Activated T-cell treated with anti-CD3 and anti-CD28 coated beads for 48 hours (primary cell): ENCODE measurements at regions not wholly inside any gene's neighbourhood (a gene's known extent, or its start where the extent isn't known, plus 50 kb on each side); places are given as distances from the start of the nearest gene placed in this dataset.
"Not testable (repeated sequence)": the region's sequence is repeated elsewhere in the genome, so short reads cannot be mapped to it uniquely, and the experiment has no call there.

Experiments
- DNase-seq: peaks from one replicate; pipeline ENCODE4 v3.0.0-alpha.2; 2020; ENCODE audit warnings: low read depth

DNA sequence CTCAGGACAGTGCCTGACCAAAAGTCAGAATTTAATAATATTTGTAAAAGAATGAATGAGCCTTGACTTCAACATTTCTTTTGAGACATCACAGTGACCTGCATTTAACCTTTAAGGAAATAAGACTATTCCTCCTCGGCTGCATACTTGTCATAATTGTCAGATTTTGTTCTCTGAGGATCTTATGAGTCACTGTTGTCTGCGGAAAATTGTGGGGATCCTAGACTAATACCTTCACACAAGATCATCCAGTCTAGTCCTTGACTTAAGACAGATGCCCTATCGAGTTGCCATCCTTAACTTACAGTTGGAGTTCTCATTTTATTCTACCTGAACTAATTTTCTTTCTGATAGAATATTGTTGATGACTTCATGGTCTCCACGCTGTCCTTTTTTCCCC, 198.4 kb downstream of the DLEU7 start:
- no peak for DNase-seq

GRCh38 chr13:50646070-50646469, 197.4 kb downstream of the DLEU7 start:
- DNase-seq, result no peak

DNA sequence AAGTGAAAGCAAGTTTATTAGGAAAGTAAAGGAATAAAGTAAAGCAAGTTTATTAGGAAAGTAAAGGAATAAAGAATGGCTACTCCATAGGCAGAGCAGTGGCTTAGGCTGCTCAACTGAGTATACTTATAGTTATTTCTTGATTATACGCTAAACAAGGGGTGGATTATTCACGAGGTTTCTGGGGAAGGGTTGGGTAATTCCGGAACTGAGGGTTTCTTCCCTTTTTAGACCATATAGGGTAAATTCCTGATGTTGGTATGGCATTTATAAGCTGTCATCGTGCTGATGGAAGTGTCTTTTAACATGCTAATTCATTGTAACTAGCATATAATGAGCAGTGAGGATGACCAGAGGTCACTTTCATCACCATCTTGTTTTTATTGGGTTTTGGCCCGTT, 194.3 kb downstream of the DLEU7 start:
- DNase-seq, result no peak

DNA sequence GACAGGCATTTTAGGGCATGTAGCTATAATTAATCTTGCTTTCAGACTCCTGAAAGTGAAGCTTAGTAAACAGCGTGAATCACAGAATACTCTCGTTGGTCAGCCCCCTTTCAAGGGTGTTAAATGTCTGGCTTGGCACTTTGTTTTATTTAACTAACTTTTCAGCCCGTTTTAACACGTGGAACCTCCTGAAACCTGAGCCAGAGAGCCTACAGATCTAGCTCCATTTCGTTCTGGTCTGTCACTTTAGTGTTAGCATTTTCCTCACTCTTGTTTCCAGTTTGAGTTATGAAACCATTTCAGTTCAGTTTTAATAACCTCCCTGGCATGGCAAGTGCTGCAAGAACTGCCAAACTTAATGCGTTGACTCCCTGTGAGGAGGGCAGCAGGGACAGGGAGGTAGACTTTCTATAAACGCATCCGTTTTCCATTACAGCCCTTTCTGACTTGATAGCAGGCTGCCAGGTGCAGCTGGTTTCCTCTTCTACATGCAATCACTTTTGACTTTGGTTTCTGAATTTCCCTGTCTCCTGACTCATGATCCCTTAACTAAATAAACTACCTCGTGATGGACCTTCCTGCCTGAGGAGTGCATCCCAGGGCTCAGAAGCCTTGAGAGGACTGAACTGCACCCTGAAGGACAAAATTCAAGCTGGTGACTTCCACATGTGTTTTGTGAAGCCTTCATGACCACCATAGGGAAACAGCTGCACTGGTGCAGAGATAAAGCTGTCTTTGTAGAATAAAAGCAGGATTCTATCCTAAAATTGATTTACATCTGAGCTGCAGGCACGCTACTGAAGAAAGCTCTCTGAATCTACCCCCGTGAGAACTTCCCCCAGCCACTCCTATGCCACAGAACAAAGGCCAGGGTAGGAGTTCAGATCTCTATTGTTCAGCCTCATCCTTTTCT, 192.6 kb downstream of the DLEU7 start:
- no peak for DNase-seq

DNA sequence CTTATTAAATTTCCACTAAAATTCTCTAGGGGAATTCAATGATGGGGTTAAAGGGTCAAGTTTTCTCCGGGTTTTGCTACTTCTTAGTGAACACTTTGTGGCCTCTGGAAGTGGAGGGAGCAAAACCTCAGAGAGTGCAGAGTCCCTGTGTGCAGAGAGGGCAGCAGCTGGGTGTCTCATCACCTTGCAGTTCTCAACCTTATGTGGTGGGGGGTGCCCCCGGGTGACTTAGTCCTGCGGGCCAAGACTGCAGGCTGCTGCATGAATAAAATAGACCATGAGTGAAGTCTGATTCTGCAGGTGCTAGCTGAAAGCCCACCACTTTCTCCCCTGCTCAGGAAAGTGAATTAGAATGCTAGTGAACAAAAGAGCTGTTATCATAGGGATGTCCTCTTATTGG, 191.6 kb downstream of the DLEU7 start:
- DNase-seq, result no peak

DNA sequence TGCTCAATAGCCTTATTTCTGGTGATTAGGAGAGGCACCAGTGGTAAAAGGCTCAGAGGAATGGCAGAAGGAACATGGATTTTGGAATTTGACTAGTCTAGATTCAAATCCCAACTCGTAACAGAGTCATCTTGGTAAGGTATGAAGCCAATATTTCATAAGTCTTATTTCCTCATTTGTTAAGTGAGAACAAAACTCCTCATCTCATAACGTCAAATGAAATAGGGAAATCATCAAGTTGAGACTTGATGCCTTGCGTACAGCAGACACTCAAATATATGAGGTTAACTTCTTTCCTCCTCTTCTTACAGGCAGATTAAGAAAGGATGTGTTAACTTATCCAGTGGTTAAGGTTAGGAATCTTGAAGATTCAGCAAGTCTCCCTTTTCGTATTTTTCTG, 189.2 kb downstream of the DLEU7 start:
- DNase-seq, result no peak

DNA sequence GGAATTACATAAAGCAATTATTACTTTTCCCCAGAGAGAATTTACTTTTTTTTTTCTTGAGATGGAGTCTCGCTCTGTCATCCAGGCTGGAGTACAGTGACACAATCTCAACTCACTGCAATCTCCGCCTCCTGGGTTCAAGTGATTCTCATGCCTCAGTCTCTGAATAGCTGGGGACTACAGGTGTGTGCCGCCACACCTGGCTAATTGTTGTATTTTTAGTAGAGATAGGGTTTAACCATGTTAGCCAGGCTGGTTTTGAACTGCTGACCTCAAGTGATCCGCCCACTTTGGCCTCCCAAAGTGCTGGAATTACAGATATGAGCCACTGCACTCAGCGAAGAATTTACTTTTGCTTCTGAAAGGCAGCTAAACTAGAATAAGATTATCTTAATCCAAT, 181.6 kb downstream of the DLEU7 start:
- not testable (repeated sequence) for DNase-seq

DNA sequence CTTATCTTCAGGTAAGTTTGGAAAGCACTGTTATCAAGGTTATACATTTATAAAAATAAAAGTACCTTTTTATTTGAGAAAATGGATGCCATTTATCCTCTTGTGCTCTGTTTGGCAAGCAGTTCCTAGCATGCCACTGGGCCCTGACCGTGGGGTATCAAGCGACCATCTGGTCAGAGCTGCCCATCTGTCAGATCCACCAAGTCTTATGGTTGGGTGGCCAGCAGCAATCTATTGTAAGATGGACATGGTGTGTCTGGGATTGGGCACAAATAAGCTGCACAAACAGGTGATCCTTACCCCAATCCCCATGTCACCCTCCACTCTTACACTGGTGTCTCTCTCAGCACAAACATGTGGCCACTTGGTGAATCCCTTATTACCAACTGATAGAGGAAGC, 178.5 kb downstream of the DLEU7 start:
- no peak for DNase-seq

GRCh38 chr13:50668049-50668448, 175.4 kb downstream of the DLEU7 start:
- no peak for DNase-seq

- no peak for DNase-seq
These were observed 174.7 kb downstream of the DLEU7 start for GRCh38 chr13:50668691-50669271.

- DNase-seq, result no peak
These were observed 173.2 kb downstream of the DLEU7 start for GRCh38 chr13:50670272-50670671.

GRCh38 chr13:50670847-50671496, 172.5 kb downstream of the DLEU7 start:
- no peak for DNase-seq

DNA sequence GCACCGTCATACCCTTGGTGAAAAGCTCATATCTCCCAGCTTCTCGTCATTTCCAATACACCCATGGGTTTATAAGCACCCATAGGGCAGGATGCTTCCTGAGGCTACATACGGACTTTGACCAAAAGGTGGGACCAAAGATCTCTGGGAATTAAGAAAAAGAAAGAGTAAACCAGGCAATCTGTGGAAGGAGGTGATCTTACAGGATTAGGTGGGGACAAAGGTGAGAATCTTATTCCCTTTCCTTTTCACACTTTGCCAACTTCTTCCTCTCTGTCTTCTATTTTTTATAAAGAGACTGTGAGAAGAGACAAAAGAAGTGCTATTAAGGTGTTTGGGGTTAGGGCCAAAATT, 172.0 kb downstream of the DLEU7 start:
- no peak for DNase-seq

GRCh38 chr13:50672025-50672424, 171.5 kb downstream of the DLEU7 start:
- DNase-seq, result no peak

DNA sequence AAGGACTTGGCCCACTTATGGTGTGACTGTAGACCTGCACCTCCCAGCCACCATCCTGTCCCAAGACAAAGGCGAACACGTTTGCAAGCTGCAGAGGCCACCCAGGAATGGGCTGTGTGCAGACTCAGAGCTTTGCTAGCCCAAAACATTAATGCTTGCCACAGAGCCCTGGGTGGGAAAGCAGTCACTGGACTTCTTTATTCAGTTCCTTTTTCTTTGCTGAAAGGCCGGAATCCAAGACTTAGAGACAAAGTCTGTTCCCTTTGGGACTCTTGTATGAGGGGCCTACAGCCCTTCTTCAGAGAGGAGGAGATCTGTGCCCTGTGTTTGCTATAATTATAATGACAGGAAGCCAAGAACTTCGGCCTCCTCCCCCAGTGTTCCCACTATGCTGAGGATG, 167.8 kb downstream of the DLEU7 start:
- DNase-seq, result no peak

DNA sequence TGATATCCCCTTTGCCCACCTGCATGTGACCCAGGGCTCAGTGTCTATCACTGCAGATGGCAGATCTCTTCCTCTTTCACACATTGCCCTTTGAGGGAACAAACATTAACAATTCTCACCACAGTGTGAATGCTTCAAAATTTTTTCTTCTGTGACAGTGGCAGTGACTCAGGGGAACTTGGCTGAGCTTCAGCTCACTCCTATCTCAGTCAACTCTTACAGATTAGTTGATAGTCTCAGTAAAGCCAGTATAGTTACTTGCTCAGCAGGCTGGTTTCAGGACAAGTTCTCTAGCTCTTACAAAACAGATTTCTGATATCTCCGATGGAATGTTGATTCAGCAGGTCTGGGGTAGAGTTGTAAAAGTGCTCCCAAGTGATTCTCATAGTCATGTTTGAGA, 166.9 kb downstream of the DLEU7 start:
- no peak for DNase-seq

- no peak for DNase-seq
These were observed 166.2 kb downstream of the DLEU7 start for GRCh38 chr13:50677258-50677657.

GRCh38 chr13:50677687-50678463, 165.6 kb downstream of the DLEU7 start:
- DNase-seq, result no peak

DNA sequence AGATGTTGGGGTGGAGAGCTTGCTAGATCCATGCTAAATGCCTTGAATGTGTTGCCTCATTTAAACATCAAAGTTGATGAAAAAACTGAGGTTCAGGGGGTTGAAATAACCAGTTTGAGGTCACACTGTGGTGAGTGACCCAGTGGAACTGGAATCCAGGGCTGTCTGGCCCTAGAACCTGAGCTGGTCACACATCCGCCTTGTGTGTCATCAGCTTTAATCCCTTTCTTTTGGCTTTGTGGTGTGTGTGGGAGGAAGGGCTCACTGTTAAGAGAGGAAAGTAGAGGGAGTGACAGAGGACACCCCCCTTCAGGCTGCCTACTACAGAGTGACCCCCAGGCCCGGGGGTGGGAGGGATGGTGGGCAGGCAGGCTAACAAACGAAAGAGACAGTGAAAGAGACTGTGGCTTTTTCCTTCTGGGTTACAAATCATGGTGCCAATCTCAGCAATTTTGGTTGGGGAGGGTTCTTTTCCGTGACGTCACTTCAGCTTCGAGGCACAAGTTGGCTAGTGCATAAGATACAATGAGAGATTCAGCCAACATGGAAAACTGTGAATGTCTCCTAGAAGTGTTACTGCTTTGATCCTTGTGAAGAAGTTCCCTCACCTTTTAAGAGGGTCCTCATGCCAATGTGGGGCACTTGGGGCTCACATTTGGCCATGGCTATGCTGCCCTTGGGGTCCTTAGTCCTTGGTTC, 164.9 kb downstream of the DLEU7 start:
- no peak for DNase-seq

DNA sequence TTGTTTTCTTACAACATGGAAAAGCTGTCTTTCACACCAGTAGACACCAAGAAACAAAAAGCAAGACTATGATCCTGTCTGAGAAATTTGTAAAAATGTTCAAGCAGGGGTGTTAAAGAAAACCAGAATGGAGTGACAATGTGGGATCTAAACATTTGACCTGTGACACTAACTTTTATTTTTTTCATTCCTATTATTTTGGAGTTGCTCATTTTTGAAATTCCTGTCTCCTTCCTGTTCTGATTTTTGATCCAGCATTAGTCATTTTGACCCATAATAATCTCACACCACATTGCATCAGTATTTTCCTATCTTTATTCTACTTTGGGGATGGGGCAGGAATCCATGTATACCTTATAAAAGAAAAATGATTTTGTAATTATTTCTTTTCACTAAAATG, 164.2 kb downstream of the DLEU7 start:
- DNase-seq, result no peak

GRCh38 chr13:50682002-50682401, 161.5 kb downstream of the DLEU7 start:
- DNase-seq, result no peak

DNA sequence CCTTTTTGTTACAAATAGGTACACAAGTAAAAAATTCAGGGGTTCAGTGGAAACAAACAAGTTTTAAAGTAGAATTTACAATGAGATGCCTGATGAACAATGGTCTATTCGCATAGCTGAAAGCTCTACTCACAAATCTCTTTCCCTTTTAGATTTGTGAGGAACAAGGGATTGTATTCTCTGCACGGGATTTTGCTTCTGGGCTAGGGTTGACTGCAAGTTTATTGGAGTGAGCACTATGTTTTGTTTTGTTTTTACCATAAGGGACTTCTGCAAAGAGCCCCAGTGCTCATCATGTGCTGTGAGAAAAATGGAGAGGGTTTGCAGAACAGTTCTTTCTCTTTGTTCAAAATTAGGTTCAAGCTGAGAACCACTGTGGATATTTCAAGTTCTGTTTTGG, 160.5 kb downstream of the DLEU7 start:
- DNase-seq, result no peak
